ENCODE measurements at regions not wholly inside any gene's neighbourhood (a gene's known extent, or its start where the extent isn't known, plus 50 kb on each side); places are given as distances from the start of the nearest gene placed in this dataset.
"Not testable (repeated sequence)": the region's sequence is repeated elsewhere in the genome, so short reads cannot be mapped to it uniquely, and the experiment has no call there.

DNA sequence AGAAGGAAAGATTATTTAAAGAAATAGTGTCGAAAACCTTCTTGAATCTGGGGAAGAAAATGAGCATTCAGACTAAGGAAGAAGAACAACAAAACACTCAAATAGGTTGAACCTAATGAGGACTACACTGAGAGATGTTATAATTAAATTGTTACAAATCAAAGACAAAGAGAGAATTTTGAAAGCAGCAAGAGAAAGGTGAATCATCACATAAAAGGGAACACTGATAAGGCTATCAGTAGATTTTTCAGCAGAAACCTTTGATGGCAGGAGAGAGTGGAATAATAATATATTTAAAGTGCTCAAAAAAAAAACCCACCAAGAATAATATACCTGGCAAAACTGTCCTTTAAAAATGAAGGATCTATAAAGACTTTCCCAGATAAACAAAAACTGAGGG lies 114.9 kb downstream of the AREG start:
- ATAC-seq (no peak), DNase-seq (no peak)
- intact Hi-C loops (cut with DNase I) = no loop called here
- H3K4me3 ChIP-seq = no peak overlapping the region
- WGBS, 4 donors = 0 to 63% (median 0%) methylated on average over 1 of the region's 1 CpG
- no peaks in the 10 kb centered on the region for H3K4me1 ChIP-seq
- H3K36me3 ChIP-seq = no peaks in the 10 kb centered on the region
- peaks cover 0 to 19% (median 0%) of the 10 kb centered on the region in 12 donors for H3K9me3 ChIP-seq
- TF ChIP-seq, protein P1, sequence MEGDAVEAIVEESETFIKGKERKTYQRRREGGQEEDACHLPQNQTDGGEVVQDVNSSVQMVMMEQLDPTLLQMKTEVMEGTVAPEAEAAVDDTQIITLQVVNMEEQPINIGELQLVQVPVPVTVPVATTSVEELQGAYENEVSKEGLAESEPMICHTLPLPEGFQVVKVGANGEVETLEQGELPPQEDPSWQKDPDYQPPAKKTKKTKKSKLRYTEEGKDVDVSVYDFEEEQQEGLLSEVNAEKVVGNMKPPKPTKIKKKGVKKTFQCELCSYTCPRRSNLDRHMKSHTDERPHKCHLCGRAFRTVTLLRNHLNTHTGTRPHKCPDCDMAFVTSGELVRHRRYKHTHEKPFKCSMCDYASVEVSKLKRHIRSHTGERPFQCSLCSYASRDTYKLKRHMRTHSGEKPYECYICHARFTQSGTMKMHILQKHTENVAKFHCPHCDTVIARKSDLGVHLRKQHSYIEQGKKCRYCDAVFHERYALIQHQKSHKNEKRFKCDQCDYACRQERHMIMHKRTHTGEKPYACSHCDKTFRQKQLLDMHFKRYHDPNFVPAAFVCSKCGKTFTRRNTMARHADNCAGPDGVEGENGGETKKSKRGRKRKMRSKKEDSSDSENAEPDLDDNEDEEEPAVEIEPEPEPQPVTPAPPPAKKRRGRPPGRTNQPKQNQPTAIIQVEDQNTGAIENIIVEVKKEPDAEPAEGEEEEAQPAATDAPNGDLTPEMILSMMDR (IDR thresholded peaks at IDR 0.05) = no peak
- TF ChIP-seq POLR2A (IDR thresholded peaks at IDR 0.05) = no peak
- H3K27me3 ChIP-seq = no peaks in the 10 kb centered on the region
- no peak overlapping the region for H3K27ac ChIP-seq

DNA sequence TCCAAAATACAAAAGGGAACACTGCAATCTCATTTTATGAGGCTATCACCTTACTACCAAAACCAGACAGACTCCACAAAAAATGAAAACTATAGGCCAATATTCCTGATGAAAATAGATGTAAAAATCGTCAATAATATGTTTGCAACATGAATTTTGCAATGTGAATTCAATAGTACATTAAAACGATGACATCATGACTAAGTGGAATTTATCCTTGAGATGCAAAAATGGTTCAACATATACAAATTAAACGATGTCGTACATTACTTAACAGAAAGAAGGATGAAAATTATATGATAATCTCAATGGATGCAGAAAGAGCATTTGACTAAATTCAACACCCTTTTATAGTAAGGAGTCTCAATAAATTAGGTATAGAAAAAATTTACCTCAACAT lies 123.0 kb downstream of the AREG start:
- intact Hi-C loops (cut with DNase I) = no loop called here
- TF ChIP-seq, protein P1 (IDR thresholded peaks at IDR 0.05) = no peak
- TF ChIP-seq POLR2A (IDR thresholded peaks at IDR 0.05) = no peak
- Histone ChIP-seq H3K4me1 (no peaks in the 10 kb centered on the region), H3K27ac (no peak overlapping the region), H3K27me3 (no peaks in the 10 kb centered on the region), H3K4me3 (no peak overlapping the region), H3K9me3 (peaks cover 0 to 45% (median 8%) of the 10 kb centered on the region in 12 donors), H3K36me3 (no peaks in the 10 kb centered on the region)
- ATAC-seq = no peak
- WGBS, 4 donors = 87 to 90% (median 89%) methylated on average over 4 of the region's 4 CpGs
- DNase-seq = no peak

DNA sequence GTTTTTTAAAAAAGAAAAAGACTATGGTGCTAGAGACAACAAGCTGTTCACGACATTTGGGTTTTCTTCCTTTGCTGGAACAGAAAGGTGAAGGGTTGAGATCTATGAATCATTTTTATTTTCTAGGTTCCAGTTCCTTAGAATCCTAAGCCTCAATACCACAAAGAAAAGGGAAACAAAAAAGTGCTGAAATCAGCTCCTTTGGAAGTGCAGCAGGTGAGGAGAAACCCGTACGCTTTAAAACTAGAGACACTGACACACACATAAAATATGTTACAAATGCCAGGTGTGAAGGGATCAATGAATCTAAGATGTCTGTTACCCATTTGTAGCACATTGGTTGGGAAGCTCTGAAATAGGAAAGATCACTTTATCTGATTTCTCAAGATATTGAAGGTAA lies 125.2 kb downstream of the AREG start:
- 69 to 94% (median 81%) methylated on average over 3 of the region's 3 CpGs for WGBS, 4 donors
- Histone ChIP-seq H3K36me3 (no peaks in the 10 kb centered on the region), H3K27me3 (no peaks in the 10 kb centered on the region), H3K9me3 (peaks cover 0 to 39% (median 8%) of the 10 kb centered on the region in 12 donors), H3K27ac (no peak overlapping the region), H3K4me1 (no peaks in the 10 kb centered on the region), H3K4me3 (no peak overlapping the region)
- TF ChIP-seq, protein P1 (IDR thresholded peaks at IDR 0.05) = no peak
- no peak for TF ChIP-seq POLR2A (IDR thresholded peaks at IDR 0.05)
- DNase-seq (no peak), ATAC-seq (no peak)
- intact Hi-C loops (cut with DNase I) = no loop called here

DNA sequence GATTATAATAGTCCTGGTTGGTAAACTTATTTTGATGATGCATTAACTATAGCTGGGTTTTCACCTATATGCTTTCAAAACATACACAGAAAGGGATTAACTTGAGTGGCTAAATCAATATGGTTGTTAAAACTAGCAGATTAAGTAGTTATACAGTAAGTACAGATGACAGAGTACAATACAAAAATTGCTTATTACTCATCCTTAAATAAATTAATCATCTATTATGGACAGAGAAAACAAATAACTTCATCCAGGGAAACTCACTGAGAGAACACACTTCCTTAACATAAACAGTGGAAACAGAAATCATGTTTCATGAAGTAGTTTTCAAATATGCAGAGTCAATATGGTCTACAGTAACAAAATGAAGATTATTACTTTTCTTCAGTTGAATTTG lies 133.4 kb downstream of the AREG start:
- H3K4me3 ChIP-seq = no peak overlapping the region
- no peaks in the 10 kb centered on the region for H3K9me3 ChIP-seq
- TF ChIP-seq, protein P1 (IDR thresholded peaks at IDR 0.05) = no peak
- no peak for TF ChIP-seq POLR2A (IDR thresholded peaks at IDR 0.05)
- no peaks in the 10 kb centered on the region for H3K27me3 ChIP-seq
- H3K36me3 ChIP-seq = no peaks in the 10 kb centered on the region
- ATAC-seq (no peak), DNase-seq (no peak)
- H3K4me1 ChIP-seq = no peaks in the 10 kb centered on the region
- intact Hi-C loops (cut with DNase I) = no loop called here
- H3K27ac ChIP-seq = no peak overlapping the region

DNA sequence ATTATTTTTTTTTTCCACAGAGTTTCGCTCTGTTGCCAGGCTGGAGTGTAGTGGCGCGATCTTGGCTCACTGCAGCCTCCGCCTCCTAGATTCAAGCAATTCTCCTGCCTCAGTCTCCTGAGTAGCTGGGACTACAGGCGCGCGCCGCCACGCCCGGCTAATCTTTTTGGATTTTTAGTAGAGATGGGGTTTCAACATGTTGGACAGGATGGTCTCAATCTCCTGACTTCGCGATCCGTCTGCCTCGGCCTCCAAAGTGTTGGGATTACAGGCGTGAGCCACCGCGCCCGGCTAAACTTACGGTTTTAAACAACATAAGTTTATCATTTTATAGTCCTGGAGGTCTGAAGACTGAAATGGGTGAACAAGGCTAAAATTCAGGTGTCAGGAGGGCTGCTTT lies 133.9 kb downstream of the AREG start:
- WGBS, 4 donors = 90 to 91% (median 91%) methylated on average over 19 of the region's 19 CpGs

More for the DNA sequence above, 133.9 kb downstream of the AREG start:
- H3K4me1 ChIP-seq; H3K9me3 ChIP-seq; H3K27ac ChIP-seq; intact Hi-C loops (cut with DNase I); ATAC-seq; H3K4me3 ChIP-seq; H3K36me3 ChIP-seq; DNase-seq; H3K27me3 ChIP-seq: not testable (repeated sequence)

All from heart left ventricle (tissue), 16 donors.